ENCODE measurements at regions not wholly inside any gene's neighbourhood (a gene's known extent, or its start where the extent isn't known, plus 50 kb on each side); places are given as distances from the start of the nearest gene placed in this dataset.

DNA sequence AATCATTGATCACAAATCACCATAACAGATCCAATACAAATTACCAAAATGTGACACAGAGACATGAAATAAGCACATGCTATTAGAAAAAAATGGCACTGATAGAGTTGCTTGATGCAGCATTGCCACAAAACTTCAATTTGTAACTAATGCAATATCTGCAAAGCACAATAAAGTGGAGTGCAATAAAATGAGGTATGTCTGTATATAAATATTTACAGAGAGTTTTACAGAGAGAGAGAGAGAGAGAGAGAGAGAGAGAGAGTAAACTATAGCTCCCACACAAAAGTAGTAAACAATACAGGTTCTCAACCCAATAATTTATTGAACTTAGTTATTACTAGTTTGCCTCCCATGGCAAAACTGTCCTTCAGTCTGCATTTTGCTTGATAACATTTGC lies 1807.0 kb downstream of the SUCLG1 start:
- H3K27me3 Mint-ChIP-seq: no peaks in the 10 kb centered on the region
- no peak overlapping the region for H3K4me3 Mint-ChIP-seq
- H3K4me1 Mint-ChIP-seq: no peaks in the 10 kb centered on the region
- H3K9me3 Mint-ChIP-seq: peaks cover 0 to 12% (median 0%) of the 10 kb centered on the region in 3 donors
- H3K36me3 Mint-ChIP-seq: no peaks in the 10 kb centered on the region
- H3K27ac Mint-ChIP-seq: no peak overlapping the region

DNA sequence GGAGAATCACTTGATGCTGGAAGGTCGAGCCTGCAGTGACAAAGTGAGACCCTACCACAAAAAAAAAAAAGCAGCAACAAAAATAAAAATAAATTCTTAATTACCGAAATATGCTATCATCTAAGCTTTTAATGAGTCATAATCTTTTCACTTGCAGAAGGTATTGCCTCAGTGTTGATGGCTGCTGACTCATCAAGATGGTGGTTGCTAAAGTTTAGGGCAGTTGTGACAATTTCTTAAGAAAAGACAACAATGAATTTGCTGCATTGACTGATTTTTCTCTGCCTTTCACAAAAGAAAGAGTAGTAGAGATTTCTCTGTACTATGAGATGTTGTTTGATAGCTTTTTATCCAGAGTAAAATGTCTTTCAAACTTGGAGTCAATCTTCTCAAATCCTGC lies 1809.0 kb downstream of the SUCLG1 start:
- H3K4me3 Mint-ChIP-seq: no peak overlapping the region
- H3K36me3 Mint-ChIP-seq: no peaks in the 10 kb centered on the region
- no peaks in the 10 kb centered on the region for H3K4me1 Mint-ChIP-seq
- H3K9me3 Mint-ChIP-seq: peaks cover 3 to 15% (median 4%) of the 10 kb centered on the region in 3 donors
- no peaks in the 10 kb centered on the region for H3K27me3 Mint-ChIP-seq
- no peak overlapping the region for H3K27ac Mint-ChIP-seq

DNA sequence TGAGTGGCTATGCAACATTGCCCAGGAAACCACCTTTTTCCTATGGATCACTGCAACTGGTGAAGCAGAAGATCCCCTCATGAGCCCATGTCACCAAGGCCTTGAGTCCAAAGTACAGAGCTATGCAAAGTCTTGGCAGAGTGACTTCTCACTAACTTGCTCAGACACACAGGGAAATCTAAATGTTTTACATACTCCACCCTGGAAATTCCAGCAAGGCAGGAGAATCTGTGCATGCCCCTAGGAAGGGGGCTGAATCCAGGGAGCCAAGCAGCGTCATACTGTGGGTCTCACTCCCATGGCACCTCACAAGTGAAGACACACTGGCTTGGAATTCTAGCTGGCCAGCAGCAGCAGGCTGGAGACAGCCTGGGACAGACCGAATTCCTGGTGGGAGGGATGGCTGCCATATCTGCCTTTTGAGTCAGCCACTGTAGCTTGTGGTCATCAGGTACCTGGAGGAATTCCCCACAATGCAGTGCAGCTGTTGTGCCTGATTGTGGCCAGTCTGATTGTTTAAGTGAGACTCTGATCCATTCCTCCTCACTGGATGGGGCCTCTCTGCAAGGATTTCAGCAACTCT lies 1817.4 kb downstream of the SUCLG1 start:
- H3K27ac Mint-ChIP-seq: no peak overlapping the region
- H3K9me3 Mint-ChIP-seq: peaks cover 6 to 16% (median 7%) of the 10 kb centered on the region in 3 donors
- H3K27me3 Mint-ChIP-seq: no peaks in the 10 kb centered on the region
- no peak overlapping the region for H3K4me3 Mint-ChIP-seq
- no peaks in the 10 kb centered on the region for H3K4me1 Mint-ChIP-seq
- no peaks in the 10 kb centered on the region for H3K36me3 Mint-ChIP-seq

DNA sequence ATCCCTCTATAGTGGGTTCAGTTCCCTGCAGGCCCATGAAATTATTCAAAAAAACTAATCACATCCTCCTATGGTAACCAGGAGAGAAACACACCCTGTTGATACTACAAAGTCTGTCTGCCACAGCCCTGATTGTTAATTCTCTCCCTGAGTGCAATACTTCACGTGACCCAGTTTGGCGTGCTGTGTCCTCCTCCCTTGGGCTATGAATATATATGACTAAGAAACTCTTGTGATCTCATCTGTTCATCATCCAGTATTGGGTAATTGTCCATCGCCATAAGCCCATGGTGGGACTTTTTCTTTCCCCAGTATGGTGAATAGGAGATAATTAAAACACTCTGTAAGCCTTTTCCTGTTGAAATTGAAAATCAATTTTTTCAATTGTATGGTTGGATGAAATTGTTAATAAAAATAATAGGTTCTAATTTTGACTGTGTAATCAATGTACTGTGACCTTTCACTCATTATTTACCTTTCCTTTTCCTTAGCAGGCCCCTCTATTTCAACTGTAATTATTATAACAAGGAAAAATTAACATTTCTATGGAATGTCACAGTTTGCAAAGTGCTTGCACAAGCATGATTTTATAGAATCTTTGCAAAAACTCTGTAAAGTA lies 1822.6 kb downstream of the SUCLG1 start:
- H3K4me3 Mint-ChIP-seq: no peak overlapping the region
- H3K27ac Mint-ChIP-seq: no peak overlapping the region
- H3K4me1 Mint-ChIP-seq: no peaks in the 10 kb centered on the region
- H3K36me3 Mint-ChIP-seq: no peaks in the 10 kb centered on the region
- H3K9me3 Mint-ChIP-seq: peaks cover 0 to 15% (median 2%) of the 10 kb centered on the region in 3 donors
- no peaks in the 10 kb centered on the region for H3K27me3 Mint-ChIP-seq

DNA sequence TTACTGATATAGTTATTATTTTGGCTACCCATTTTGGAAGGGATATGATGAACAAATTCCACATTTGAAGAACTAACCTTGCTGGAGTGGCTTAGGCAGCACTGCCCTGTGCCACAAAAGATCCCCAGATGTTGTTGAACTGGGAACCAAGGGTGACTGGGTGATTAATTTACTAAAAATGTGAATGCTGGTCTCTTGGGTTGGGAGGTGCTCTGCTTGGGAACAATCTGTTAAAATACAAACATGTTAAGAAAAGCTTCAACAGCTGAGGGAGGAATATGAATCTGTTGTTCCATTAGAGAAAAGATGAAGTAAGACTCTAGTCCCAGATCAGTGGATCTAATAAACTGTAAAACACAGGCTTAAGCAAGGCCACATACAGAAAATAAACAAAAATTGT lies 1860.1 kb downstream of the SUCLG1 start:
- Mint-ChIP-seq H3K4me1 (no peaks in the 10 kb centered on the region), H3K4me3 (no peak overlapping the region), H3K27ac (no peak overlapping the region), H3K27me3 (no peaks in the 10 kb centered on the region), H3K36me3 (no peaks in the 10 kb centered on the region), H3K9me3 (peaks cover 2 to 24% (median 5%) of the 10 kb centered on the region in 3 donors)

DNA sequence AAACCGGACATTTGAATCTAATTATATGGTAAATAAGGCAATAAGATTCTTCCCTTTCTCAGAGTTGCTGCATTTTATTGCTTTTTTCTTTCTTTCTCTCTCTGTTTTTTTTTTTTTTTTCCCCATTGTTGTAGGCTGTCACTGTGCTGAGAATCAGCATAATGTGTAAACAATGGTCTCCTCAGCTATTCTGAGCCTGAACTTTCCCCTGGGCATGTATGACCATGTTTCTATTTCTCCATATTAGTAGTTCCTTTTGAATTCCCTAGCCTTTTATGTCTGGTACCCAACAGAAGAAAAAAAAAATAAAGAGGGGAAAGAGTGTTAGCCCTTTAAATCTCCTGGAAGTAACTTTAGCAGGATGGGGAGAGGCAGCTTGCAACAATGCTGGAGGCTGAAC lies 1862.5 kb downstream of the SUCLG1 start:
- no peaks in the 10 kb centered on the region for H3K36me3 Mint-ChIP-seq
- no peaks in the 10 kb centered on the region for H3K27me3 Mint-ChIP-seq
- no peak overlapping the region for H3K4me3 Mint-ChIP-seq
- no peak overlapping the region for H3K27ac Mint-ChIP-seq
- H3K9me3 Mint-ChIP-seq: peaks cover 2 to 24% (median 5%) of the 10 kb centered on the region in 3 donors
- H3K4me1 Mint-ChIP-seq: no peaks in the 10 kb centered on the region

DNA sequence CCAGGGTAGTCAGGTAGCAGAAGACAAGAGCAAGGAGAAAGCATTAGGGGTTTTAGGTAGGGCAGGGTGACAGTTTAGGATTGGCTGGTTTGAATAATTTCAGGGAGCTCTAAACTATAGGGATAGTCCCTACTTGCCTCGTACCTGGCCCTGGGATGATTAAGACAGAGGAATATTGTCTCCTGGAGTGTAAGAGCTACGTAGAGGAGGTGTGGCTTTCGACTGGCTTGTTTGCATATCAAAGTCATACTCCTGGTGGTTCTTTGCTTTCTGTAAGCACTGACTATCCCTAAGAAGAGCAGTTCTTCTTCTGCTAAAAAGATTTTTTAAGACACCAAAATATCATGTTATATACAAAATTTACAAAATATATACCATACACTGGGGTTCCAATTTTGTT lies 1867.4 kb downstream of the SUCLG1 start:
- H3K9me3 Mint-ChIP-seq: peaks cover 1 to 20% (median 3%) of the 10 kb centered on the region in 3 donors
- H3K36me3 Mint-ChIP-seq: no peaks in the 10 kb centered on the region
- H3K4me1 Mint-ChIP-seq: no peaks in the 10 kb centered on the region
- no peak overlapping the region for H3K4me3 Mint-ChIP-seq
- no peak overlapping the region for H3K27ac Mint-ChIP-seq
- no peaks in the 10 kb centered on the region for H3K27me3 Mint-ChIP-seq

DNA sequence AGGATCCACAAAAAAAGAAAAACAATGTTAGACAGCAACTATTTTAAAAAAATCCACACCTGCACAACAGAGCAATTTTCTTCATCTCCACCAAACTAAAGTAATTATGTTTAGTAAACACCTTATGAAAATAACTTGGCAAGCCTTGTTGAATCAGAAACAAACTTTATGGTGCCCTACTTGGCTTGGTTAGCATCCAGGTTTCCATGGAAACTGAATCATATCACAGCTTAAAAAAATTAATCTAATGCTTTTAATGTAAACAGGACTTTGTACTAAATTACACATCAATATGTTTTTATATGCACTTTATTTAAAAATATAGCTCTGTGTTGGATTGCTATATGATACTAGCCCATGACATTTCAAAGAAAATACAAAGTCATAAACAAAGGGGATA lies 1882.4 kb downstream of the SUCLG1 start:
- Mint-ChIP-seq H3K36me3 (no peaks in the 10 kb centered on the region), H3K4me3 (no peak overlapping the region), H3K27ac (no peak overlapping the region), H3K4me1 (no peaks in the 10 kb centered on the region), H3K27me3 (no peaks in the 10 kb centered on the region), H3K9me3 (peaks cover 3 to 14% (median 10%) of the 10 kb centered on the region in 3 donors)

DNA sequence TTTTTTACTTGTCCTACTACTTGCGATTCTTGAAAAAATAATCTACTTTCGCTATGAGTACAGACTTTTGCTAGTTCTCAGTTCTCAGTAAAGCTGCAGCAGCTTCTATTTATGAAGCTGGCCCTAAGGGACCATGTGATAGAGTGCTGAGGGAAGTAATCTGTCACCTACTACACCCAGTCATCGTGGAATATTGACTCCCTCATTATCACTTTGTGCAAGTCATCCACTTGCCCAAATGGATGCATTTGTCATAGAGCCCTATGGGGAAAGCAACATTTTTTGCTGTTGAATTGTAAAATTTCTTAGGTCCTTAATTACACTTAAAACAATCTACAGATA lies 1919.8 kb downstream of the SUCLG1 start:
- no peak overlapping the region for H3K4me3 Mint-ChIP-seq
- no peaks in the 10 kb centered on the region for H3K27me3 Mint-ChIP-seq
- H3K9me3 Mint-ChIP-seq: peaks cover 0 to 10% (median 4%) of the 10 kb centered on the region in 3 donors
- H3K27ac Mint-ChIP-seq: no peak overlapping the region
- H3K4me1 Mint-ChIP-seq: no peaks in the 10 kb centered on the region
- H3K36me3 Mint-ChIP-seq: peaks cover 1% of the 10 kb centered on the region

DNA sequence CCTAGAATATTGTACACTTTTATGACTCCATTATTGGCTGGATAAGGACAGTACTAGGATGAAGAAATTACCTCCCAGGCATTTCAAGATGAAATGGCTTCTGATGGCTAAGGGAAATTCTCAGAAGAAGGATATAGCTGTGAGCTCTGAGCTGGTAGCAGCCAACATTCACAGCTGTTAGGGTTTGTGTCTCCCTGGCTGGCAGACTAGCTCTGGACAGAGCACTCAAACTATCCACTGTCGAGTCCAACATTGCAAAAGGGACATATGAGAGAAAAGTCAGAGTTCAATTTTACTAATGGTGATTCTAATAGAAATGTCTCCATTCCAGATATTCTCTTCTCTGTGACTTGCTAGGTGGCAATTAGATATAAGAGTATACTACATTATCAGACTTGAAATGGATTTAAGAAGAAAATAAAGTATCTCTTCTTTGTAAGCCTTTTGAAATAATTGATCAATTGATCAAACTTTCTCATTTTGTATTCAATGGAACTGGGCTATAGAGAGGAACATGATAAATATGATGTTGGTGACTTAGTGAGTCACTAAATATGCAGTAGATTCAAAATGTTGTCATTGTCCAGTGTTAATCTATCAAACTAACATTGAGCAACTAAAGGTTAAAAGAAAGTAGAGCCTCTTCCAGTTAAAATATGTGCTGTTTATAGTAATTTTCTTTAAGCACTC lies 1920.3 kb downstream of the SUCLG1 start:
- no peak overlapping the region for H3K27ac Mint-ChIP-seq
- H3K9me3 Mint-ChIP-seq: peaks cover 0 to 13% (median 4%) of the 10 kb centered on the region in 3 donors
- H3K4me1 Mint-ChIP-seq: no peaks in the 10 kb centered on the region
- H3K36me3 Mint-ChIP-seq: peaks cover 1% of the 10 kb centered on the region
- no peaks in the 10 kb centered on the region for H3K27me3 Mint-ChIP-seq
- no peak overlapping the region for H3K4me3 Mint-ChIP-seq

DNA sequence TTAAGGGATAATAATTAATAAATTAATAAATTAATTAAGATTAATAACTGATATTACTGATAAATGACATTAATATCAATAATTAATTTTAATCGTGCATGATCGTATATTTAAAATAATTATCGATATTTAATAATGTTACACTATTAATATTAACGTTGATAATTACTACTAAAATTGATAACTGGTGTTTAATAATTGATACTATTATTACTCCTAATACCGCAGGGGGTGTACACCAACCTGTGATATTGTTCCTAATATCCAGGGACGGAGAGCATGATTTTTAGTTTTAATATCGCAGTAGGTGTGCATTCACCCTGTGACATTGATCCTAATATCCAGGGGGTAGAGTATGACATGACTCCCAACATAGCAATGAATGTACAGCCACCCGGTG lies 1930.8 kb downstream of the SUCLG1 start:
- Mint-ChIP-seq H3K4me3 (no peak overlapping the region), H3K27me3 (no peaks in the 10 kb centered on the region), H3K36me3 (peaks cover 1% of the 10 kb centered on the region), H3K4me1 (no peaks in the 10 kb centered on the region), H3K27ac (no peak overlapping the region), H3K9me3 (peaks cover 0 to 6% (median 0%) of the 10 kb centered on the region in 3 donors)

DNA sequence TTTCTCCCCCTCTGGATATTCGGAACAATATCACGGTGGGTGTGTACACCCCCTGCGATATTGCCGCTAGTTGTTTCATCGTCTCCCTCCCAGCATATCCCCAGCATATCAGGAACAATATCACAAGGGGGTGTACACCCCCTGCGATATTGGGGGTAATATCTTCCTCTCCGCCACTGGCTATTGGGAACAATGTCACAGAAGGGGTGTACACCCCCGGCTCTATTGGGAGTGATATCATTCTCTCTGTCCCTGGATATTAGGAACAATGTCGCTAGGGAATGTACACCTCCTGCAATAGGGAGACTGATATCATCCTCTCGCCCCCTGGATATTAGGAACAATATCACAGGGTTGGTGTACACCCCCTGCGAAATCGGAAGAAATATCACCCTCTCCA lies 1932.0 kb downstream of the SUCLG1 start:
- no peaks in the 10 kb centered on the region for H3K27me3 Mint-ChIP-seq
- no peak overlapping the region for H3K4me3 Mint-ChIP-seq
- peaks cover 1% of the 10 kb centered on the region for H3K36me3 Mint-ChIP-seq
- H3K9me3 Mint-ChIP-seq: peaks cover 0 to 6% (median 0%) of the 10 kb centered on the region in 3 donors
- H3K4me1 Mint-ChIP-seq: no peaks in the 10 kb centered on the region
- H3K27ac Mint-ChIP-seq: no peak overlapping the region

DNA sequence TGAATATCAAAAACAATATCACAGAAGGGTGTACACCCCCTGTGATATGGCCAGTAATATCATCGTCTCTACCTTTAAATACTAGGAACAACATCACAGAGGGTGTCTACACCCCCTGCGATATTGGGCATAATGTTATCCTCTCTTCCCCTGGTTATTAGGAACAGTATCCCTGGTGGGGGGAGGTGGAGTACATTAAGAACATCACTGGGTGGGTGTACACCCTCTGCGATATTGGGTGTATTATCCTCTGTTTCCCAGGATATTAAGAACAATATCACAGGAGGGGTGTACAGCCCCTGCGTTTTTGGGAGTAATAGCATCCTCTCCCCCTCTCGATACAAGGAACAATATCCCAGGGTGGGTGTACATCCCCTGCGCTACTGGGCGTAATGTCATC lies 1932.8 kb downstream of the SUCLG1 start:
- H3K4me1 Mint-ChIP-seq: no peaks in the 10 kb centered on the region
- H3K27me3 Mint-ChIP-seq: no peaks in the 10 kb centered on the region
- no peak overlapping the region for H3K4me3 Mint-ChIP-seq
- peaks cover 1% of the 10 kb centered on the region for H3K36me3 Mint-ChIP-seq
- no peak overlapping the region for H3K27ac Mint-ChIP-seq
- H3K9me3 Mint-ChIP-seq: peaks cover 0 to 6% (median 4%) of the 10 kb centered on the region in 3 donors

DNA sequence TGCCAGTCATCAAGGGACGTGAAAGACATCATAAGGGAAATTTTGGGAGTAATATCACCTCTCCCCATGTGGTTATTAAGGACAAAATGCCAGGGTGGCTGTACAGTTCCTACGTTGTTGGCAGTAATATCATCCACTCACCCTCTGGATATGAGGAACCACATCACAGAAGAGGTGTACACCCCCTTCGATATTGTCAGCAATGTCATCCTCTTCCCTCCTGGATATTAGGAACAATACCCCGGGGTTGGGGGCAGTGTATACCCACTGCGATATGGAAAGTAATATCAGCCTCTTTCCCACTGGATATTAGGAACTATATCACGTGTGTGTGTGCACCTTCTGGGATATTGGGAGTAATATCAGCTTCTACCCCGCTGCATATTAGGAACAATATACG lies 1933.3 kb downstream of the SUCLG1 start:
- H3K27me3 Mint-ChIP-seq: no peaks in the 10 kb centered on the region
- H3K4me1 Mint-ChIP-seq: no peaks in the 10 kb centered on the region
- no peak overlapping the region for H3K27ac Mint-ChIP-seq
- H3K36me3 Mint-ChIP-seq: peaks cover 1% of the 10 kb centered on the region
- H3K9me3 Mint-ChIP-seq: peaks cover 0 to 6% (median 4%) of the 10 kb centered on the region in 3 donors
- no peak overlapping the region for H3K4me3 Mint-ChIP-seq

DNA sequence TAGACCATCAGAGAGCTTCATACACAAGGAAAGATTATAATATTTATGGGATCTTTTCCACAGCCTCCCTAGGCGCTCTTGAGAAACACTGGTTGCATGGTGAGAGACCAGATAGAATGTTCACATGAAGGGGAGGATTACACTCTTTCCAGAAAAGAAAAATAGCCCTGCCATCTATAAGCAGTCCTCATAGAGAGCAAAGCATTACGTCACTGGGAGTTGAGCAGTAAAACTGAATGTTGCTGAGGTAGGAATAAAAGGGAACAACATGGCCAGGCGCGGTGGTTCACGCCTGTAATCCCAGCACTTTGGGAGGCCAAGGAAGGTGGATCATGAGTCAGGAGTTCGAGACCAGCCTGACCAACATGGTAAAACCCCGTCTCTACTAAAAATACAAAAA lies 1934.3 kb downstream of the SUCLG1 start:
- peaks cover 1% of the 10 kb centered on the region for H3K36me3 Mint-ChIP-seq
- no peaks in the 10 kb centered on the region for H3K4me1 Mint-ChIP-seq
- H3K4me3 Mint-ChIP-seq: no peak overlapping the region
- peaks cover 0 to 4% (median 3%) of the 10 kb centered on the region in 3 donors for H3K9me3 Mint-ChIP-seq
- no peaks in the 10 kb centered on the region for H3K27me3 Mint-ChIP-seq
- no peak overlapping the region for H3K27ac Mint-ChIP-seq

DNA sequence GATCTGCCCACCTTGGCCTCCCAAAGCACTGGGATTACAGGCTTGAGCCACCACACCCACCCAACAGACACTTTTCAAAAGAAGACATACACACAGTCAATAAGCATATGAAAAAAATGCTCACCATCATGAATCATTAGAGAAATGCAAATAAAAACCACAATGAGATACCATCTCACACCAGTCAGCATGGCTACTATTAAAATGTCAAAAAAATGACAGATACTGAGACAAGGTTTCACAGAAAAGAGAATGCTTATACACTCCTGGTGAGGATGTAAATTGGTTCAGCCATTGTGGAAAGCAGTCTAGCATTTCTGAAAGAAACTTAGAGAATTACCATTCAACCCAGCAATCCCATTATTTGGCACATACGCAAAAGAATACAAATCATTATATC lies 1947.2 kb downstream of the SUCLG1 start:
- Mint-ChIP-seq H3K27me3 (no peaks in the 10 kb centered on the region), H3K27ac (no peak overlapping the region), H3K9me3 (peaks cover 0 to 7% (median 2%) of the 10 kb centered on the region in 3 donors), H3K4me3 (no peak overlapping the region), H3K4me1 (no peaks in the 10 kb centered on the region), H3K36me3 (no peaks in the 10 kb centered on the region)
